Spleen (tissue), 11 donors: ENCODE measurements at regions not wholly inside any gene's neighbourhood (a gene's known extent, or its start where the extent isn't known, plus 50 kb on each side); places are given as distances from the start of the nearest gene placed in this dataset.

Experiments used
- DNase-seq: peaks from one replicate; pipeline ENCODE4 v3.0.0-alpha.2; 2020
- H3K27ac ChIP-seq, 8 donors: fragments of 200-600 bp; sonication (generic) in 7 of 8; 1 replicate in 4 of 8; 2 replicates in 4 of 8; pipeline versions ENCODE4 v1.5.0 to v1.8.0; 2016 to 2021; ENCODE audit warnings: inconsistent platforms in 4 of 8, mild to moderate bottlenecking in 4 of 8, moderate library complexity in 1 of 8
- H3K27me3 ChIP-seq, 7 donors: fragments of 200-600 bp; sonication (generic) in 6 of 7; replicated peaks in 1 of 7; 1 replicate in 4 of 7; 2 replicates in 3 of 7; pipeline versions ENCODE4 v1.5.0 to v1.8.0; 2016 to 2021; ENCODE audit warnings: inconsistent platforms in 3 of 7, mild to moderate bottlenecking in 1 of 7
- H3K36me3 ChIP-seq, 6 donors: fragments of 200-600 bp; sonication (generic) in 5 of 6; 1 replicate in 4 of 6; 2 replicates in 2 of 6; pipeline versions ENCODE4 v1.5.0 to v1.8.0; 2016 to 2021; ENCODE audit warnings: inconsistent platforms in 2 of 6
- H3K4me1 ChIP-seq, 6 donors: fragments of 200-600 bp; sonication (generic) in 5 of 6; 1 replicate in 3 of 6; 2 replicates in 3 of 6; pipeline versions ENCODE4 v1.5.0 to v1.8.0; 2016 to 2021; ENCODE audit warnings: inconsistent platforms in 3 of 6
- H3K4me3 ChIP-seq, 8 donors: fragments of 200-600 bp; sonication (generic) in 7 of 8; 1 replicate in 4 of 8; 2 replicates in 4 of 8; pipeline versions ENCODE4 v1.5.0 to v1.8.0; 2016 to 2021; ENCODE audit warnings: inconsistent platforms in 4 of 8, mild to moderate bottlenecking in 4 of 8, moderate library complexity in 2 of 8
- H3K9me3 ChIP-seq, 8 donors: fragments of 200-600 bp; sonication (generic) in 7 of 8; 1 replicate in 4 of 8; 2 replicates in 4 of 8; pipeline versions ENCODE4 v1.5.0 to v1.8.0; 2016 to 2021; ENCODE audit warnings: inconsistent platforms in 4 of 8
- CTCF ChIP-seq, 11 experiments: fragments of 200-600 bp in 7 of 11; fragments of 450-650 bp in 4 of 11; sonication (generic) in 4 of 11; IDR thresholded peaks in 8 of 11; conservative IDR thresholded peaks in 3 of 11; 1 replicate in 7 of 11; 2 replicates in 4 of 11; pipeline versions ENCODE4 v1.4.0 to v1.8.0; 2016 to 2021; ENCODE audit warnings: antibody characterized with exemption in 11 of 11, inconsistent platforms in 4 of 11, mild to moderate bottlenecking in 1 of 11
- POLR2A ChIP-seq, 3 donors: fragments of 450-650 bp; IDR thresholded peaks; one replicate each; pipeline ENCODE4 v1.5.1; 2017; ENCODE audit warnings: antibody characterized with exemption in 3 of 3, mild to moderate bottlenecking in 1 of 3
- POLR2AphosphoS5 ChIP-seq, 3 donors: sonication (generic); formaldehyde crosslinking; IDR thresholded peaks; one replicate each; pipeline ENCODE4 v1.5.1; 2017; ENCODE audit warnings: antibody characterized with exemption in 3 of 3
- WGBS, 5 donors: extraction: QIAGEN DNeasy Blood & Tissue Kit in 3 of 5; methylation state at CpG; one replicate each; pipeline versions ENCODE4 v1.1.5 to v1.1.7; 2013 to 2018; 5-methylcytosine and 5-hydroxymethylcytosine counted together
- intact Hi-C: fragments of 100-400 bp; cut with DNase I; formaldehyde crosslinking; loops from one replicate; pipeline ENCODE4 v1.15.0; 2023; ENCODE audit warnings: low total_unique reads
- donor health status: healthy with polysubstance abuse.
- donor health status: DM: no; HTN: no; CAD: no; lungs with moderate emphysema.
- donor health status: DM: no; HTN: no; CAD: no.
- donor health status: Bipolar disorder and iron deficiency.
- donor health status: healthy.
- donor health status: DM: no; HTN: no; CAD: no.
- donor health status: DM: yes; HTN: yes; CAD: no.

GRCh38 chr17:22469941-22470340, 777.6 kb downstream of the KCNJ18 start:
- Histone ChIP-seq H3K4me3 (no peak overlapping the region), H3K27me3 (no peaks in the 10 kb centered on the region), H3K27ac (no peak overlapping the region), H3K9me3 (peaks cover 0 to 58% (median 5%) of the 10 kb centered on the region in 8 donors), H3K4me1 (no peaks in the 10 kb centered on the region), H3K36me3 (no peaks in the 10 kb centered on the region)
- WGBS, 5 donors = 49 to 70% (median 62%) methylated on average over 4 of the region's 4 CpGs
- no peak for DNase-seq
- TF ChIP-seq POLR2A (IDR thresholded peaks at IDR 0.05) = no peak
- TF ChIP-seq POLR2AphosphoS5 (IDR thresholded peaks at IDR 0.05) = no peak
- TF ChIP-seq CTCF (IDR thresholded peaks at IDR 0.05 in 8 of 11, conservative IDR thresholded peaks at IDR 0.05 in 3 of 11) = no peak
- intact Hi-C loops = no loop called here

GRCh38 chr17:22470411-22471175, 778.3 kb downstream of the KCNJ18 start:
- H3K4me3 ChIP-seq = no peak overlapping the region
- no peak overlapping the region for H3K27ac ChIP-seq
- peaks cover 0 to 57% (median 5%) of the 10 kb centered on the region in 8 donors for H3K9me3 ChIP-seq
- H3K4me1 ChIP-seq = no peaks in the 10 kb centered on the region
- no peak for TF ChIP-seq CTCF (IDR thresholded peaks at IDR 0.05 in 8 of 11, conservative IDR thresholded peaks at IDR 0.05 in 3 of 11)
- no peak for TF ChIP-seq POLR2A (IDR thresholded peaks at IDR 0.05)
- no peak for TF ChIP-seq POLR2AphosphoS5 (IDR thresholded peaks at IDR 0.05)
- H3K27me3 ChIP-seq = no peaks in the 10 kb centered on the region
- intact Hi-C loops = no loop called here
- no peaks in the 10 kb centered on the region for H3K36me3 ChIP-seq
- no peak for DNase-seq
- 51 to 68% (median 61%) methylated on average over 7 of the region's 7 CpGs for WGBS, 5 donors

- no peak for DNase-seq
- H3K27ac ChIP-seq = no peak overlapping the region
- H3K27me3 ChIP-seq = no peaks in the 10 kb centered on the region
- no peak overlapping the region for H3K4me3 ChIP-seq
- intact Hi-C loops = no loop called here
- H3K36me3 ChIP-seq = no peaks in the 10 kb centered on the region
- 47 to 92% (median 67%) methylated on average over 3 of the region's 3 CpGs for WGBS, 5 donors
- H3K4me1 ChIP-seq = no peaks in the 10 kb centered on the region
- TF ChIP-seq CTCF (IDR thresholded peaks at IDR 0.05 in 8 of 11, conservative IDR thresholded peaks at IDR 0.05 in 3 of 11) (no peak), POLR2A (IDR thresholded peaks at IDR 0.05) (no peak), POLR2AphosphoS5 (IDR thresholded peaks at IDR 0.05) (no peak)
- H3K9me3 ChIP-seq = peaks cover 0 to 54% (median 37%) of the 10 kb centered on the region in 8 donors
Measured at GRCh38 chr17:22484826-22485225, 792.5 kb downstream of the KCNJ18 start.

GRCh38 chr17:22490399-22490798, 798.1 kb downstream of the KCNJ18 start:
- no peaks in the 10 kb centered on the region for H3K36me3 ChIP-seq
- no peaks in the 10 kb centered on the region for H3K4me1 ChIP-seq
- no peak for DNase-seq
- no peak for TF ChIP-seq POLR2AphosphoS5 (IDR thresholded peaks at IDR 0.05)
- TF ChIP-seq POLR2A (IDR thresholded peaks at IDR 0.05) = no peak
- TF ChIP-seq CTCF (IDR thresholded peaks at IDR 0.05 in 8 of 11, conservative IDR thresholded peaks at IDR 0.05 in 3 of 11) = no peak
- no peak overlapping the region for H3K27ac ChIP-seq
- no peak overlapping the region for H3K4me3 ChIP-seq
- 41 to 65% (median 53%) methylated on average over 3 of the region's 3 CpGs for WGBS, 5 donors
- H3K9me3 ChIP-seq = peaks cover 0 to 86% (median 46%) of the 10 kb centered on the region in 8 donors
- intact Hi-C loops = loop anchor here (5.0 kb wide), 1 partner anchor 37 kb away; no protein-coding TSS in a partner anchor
- no peaks in the 10 kb centered on the region for H3K27me3 ChIP-seq
